ENCODE measurements at regions not wholly inside any gene's neighbourhood (a gene's known extent, or its start where the extent isn't known, plus 50 kb on each side); places are given as distances from the start of the nearest gene placed in this dataset.

- no TSS peak for BruUV-seq (replicated peaks)
- no peak overlapping the region for H3K27ac Mint-ChIP-seq (ENCODE audit: unreplicated experiment)
- H3K4me1 Mint-ChIP-seq (ENCODE audit: low read depth, unreplicated experiment) = peaks cover 26% of the 10 kb centered on the region
- intact Hi-C loops (cut with micrococcal nuclease; ENCODE audit: unreplicated experiment) = no loop called here
- H3K36me3 Mint-ChIP-seq (ENCODE audit: insufficient read depth, unreplicated experiment) = no peaks in the 10 kb centered on the region
- TF ChIP-seq CTCF (IDR thresholded peaks at IDR 0.05; ENCODE audit: unreplicated experiment) = no peak
- no peaks in the 10 kb centered on the region for H3K9me3 Mint-ChIP-seq (ENCODE audit: low read depth, unreplicated experiment)
- no peak for DNase-seq
- CTCF ChIA-PET = no interaction called here
- no peaks in the 10 kb centered on the region for H3K27me3 Mint-ChIP-seq (ENCODE audit: unreplicated experiment)
- H3K4me3 Mint-ChIP-seq (ENCODE audit: low read depth, unreplicated experiment) = no peak overlapping the region
These were observed 311.9 kb downstream of the COG6 start for GRCh38 chr13:39967199-39967959.

- CTCF ChIA-PET = no interaction called here
- no peak overlapping the region for H3K4me3 Mint-ChIP-seq (ENCODE audit: low read depth, unreplicated experiment)
- no peaks in the 10 kb centered on the region for H3K36me3 Mint-ChIP-seq (ENCODE audit: insufficient read depth, unreplicated experiment)
- intact Hi-C loops (cut with micrococcal nuclease; ENCODE audit: unreplicated experiment) = no loop called here
- H3K9me3 Mint-ChIP-seq (ENCODE audit: low read depth, unreplicated experiment) = no peaks in the 10 kb centered on the region
- DNase-seq = no peak
- H3K27ac Mint-ChIP-seq (ENCODE audit: unreplicated experiment) = no peak overlapping the region
- peaks cover 26% of the 10 kb centered on the region for H3K4me1 Mint-ChIP-seq (ENCODE audit: low read depth, unreplicated experiment)
- no peaks in the 10 kb centered on the region for H3K27me3 Mint-ChIP-seq (ENCODE audit: unreplicated experiment)
- no TSS peak for BruUV-seq (replicated peaks)
- no peak for TF ChIP-seq CTCF (IDR thresholded peaks at IDR 0.05; ENCODE audit: unreplicated experiment)
These were observed 313.4 kb downstream of the COG6 start for GRCh38 chr13:39968646-39969475.

GRCh38 chr13:39970177-39970846, 314.9 kb downstream of the COG6 start:
- Mint-ChIP-seq H3K27ac (ENCODE audit: unreplicated experiment) (no peak overlapping the region), H3K4me3 (ENCODE audit: low read depth, unreplicated experiment) (no peak overlapping the region), H3K36me3 (ENCODE audit: insufficient read depth, unreplicated experiment) (no peaks in the 10 kb centered on the region), H3K4me1 (ENCODE audit: low read depth, unreplicated experiment) (peaks cover 26% of the 10 kb centered on the region), H3K9me3 (ENCODE audit: low read depth, unreplicated experiment) (no peaks in the 10 kb centered on the region), H3K27me3 (ENCODE audit: unreplicated experiment) (no peaks in the 10 kb centered on the region)
- intact Hi-C loops (cut with micrococcal nuclease; ENCODE audit: unreplicated experiment) = no loop called here
- no TSS peak for BruUV-seq (replicated peaks)
- DNase-seq = no peak
- TF ChIP-seq CTCF (IDR thresholded peaks at IDR 0.05; ENCODE audit: unreplicated experiment) = no peak
- CTCF ChIA-PET = no interaction called here

GRCh38 chr13:39971526-39971925, 316.1 kb downstream of the COG6 start:
- H3K4me1 Mint-ChIP-seq (ENCODE audit: low read depth, unreplicated experiment) = peaks cover 23% of the 10 kb centered on the region
- TF ChIP-seq CTCF (IDR thresholded peaks at IDR 0.05; ENCODE audit: unreplicated experiment) = no peak
- H3K27me3 Mint-ChIP-seq (ENCODE audit: unreplicated experiment) = no peaks in the 10 kb centered on the region
- H3K4me3 Mint-ChIP-seq (ENCODE audit: low read depth, unreplicated experiment) = no peak overlapping the region
- DNase-seq = no peak
- no peaks in the 10 kb centered on the region for H3K36me3 Mint-ChIP-seq (ENCODE audit: insufficient read depth, unreplicated experiment)
- H3K27ac Mint-ChIP-seq (ENCODE audit: unreplicated experiment) = no peak overlapping the region
- BruUV-seq (replicated peaks) = no TSS peak
- no peaks in the 10 kb centered on the region for H3K9me3 Mint-ChIP-seq (ENCODE audit: low read depth, unreplicated experiment)
- intact Hi-C loops (cut with micrococcal nuclease; ENCODE audit: unreplicated experiment) = no loop called here
- CTCF ChIA-PET = no interaction called here

Data from Calu3 (cell line).